Stimulated activated CD8-positive, alpha-beta memory T cell treated with anti-CD3 and anti-CD28 coated beads, Interleukin-4, amount 100 ng/mL, for 24 hours (primary cell): ENCODE measurements at regions not wholly inside any gene's neighbourhood (a gene's known extent, or its start where the extent isn't known, plus 50 kb on each side); places are given as distances from the start of the nearest gene placed in this dataset.

Experiments
- DNase-seq: peaks from one replicate; pipeline ENCODE4 v3.0.0-alpha.2; 2020; ENCODE audit warnings: low read depth

DNA sequence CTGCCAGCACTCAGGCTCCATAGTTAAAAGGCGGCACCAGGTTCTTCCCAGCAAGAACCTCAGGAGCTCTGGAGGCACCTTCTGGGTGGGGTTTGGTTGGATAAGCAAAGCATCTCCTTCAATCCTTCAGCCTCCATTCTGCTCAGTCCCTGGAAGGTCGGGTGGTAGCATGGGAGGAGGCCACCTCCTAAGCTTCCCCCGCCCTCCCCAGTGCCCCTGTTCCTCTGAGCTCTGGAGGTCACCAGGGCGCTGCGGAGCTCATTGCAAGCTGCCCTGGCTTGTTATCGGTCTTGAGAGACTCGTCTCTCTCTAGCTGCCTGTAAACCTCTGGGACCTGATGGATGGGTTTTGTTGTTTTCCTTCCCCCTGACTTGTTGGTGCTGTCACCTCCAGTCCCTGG, 124.8 kb downstream of the RPLP1 start:
- no peak for DNase-seq

DNA sequence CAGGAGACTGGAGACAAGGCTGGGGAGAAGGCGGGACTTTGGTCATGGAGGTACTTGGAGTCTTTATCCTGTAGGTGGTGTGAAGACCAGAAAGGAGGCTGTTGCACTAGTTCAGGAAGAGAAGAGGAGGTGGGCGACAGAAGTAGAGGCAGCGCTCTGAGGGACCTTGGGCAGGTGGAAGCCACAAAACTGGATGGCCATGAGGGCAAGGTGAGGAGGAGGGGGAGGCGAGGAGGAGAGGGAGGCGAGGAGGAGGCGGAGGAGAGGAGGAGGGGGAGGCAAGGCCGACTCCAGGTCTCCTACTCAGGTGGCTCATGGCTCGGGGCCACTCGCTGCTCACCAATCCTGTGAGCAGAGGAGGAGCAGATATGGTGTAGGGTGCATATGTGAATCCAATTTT, 125.6 kb downstream of the RPLP1 start:
- DNase-seq: no peak

DNA sequence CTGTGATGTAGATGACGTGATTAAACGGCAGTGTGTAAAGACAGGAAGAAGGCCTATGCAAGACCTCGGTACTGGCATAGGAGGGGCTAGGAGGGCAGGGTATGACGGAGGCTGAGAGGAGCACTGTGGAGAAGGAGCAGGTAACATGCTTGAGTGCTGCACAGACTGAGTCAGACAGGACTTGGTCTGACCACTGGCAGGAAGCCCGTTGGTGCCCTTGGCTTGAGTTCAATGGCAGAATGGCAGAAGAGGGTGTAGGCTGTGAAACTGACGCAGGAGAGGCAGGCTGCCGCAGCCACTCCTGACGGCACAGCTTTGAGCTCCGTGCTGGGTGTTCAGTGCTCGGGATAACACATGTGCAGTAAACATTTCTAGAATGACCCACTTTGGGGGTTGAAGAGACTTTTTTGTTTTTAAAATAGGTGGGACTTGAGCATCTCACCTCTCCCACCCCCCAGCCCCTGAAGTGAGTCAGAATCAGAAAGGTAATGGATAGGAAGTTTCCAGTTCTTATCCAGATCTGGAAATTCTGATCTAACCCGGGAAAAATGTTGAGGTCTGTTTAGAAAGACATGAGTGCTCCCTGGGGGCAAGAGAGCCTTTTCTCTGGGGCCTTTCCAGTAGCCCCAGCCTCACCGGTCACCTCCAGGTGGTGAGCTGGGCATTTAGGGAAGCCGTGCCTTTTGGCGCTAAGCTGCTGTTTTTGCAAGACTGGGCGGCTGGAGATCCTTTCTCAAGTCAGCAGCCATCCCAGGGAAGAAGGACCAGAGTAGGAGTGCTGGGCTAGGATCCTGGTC, 126.4 kb downstream of the RPLP1 start:
- DNase-seq: no peak

DNA sequence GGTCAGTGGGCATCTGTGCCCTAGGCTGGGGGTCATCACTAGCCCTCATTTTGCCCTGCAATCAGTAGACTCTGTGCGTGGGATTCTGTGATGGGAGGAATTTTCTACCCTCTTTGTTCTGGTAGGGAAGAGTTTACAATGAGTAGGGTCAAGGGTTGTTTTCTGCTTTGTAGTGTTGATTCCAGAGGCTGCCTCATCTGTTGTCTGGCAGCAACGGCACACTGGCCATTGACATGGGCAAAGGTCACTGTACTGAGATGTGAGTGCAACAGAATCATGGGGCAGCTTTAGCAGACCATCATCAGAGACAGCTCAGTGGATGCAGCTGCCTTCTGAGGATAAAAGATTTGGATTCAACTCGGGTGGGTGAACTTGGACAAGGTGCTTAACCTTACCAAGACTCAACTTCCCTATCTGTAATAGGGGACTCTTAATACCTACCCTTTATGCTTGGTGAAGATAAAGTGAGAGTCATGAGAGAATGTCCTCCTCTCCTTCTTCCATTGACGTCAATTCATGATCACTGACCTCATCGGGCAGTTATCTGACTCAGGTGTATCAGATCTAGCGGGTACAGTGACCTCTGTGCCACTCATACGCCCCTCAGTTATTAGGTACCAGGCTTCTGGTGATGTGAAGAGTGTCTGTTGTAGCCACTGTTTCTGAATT, 127.5 kb downstream of the RPLP1 start:
- no peak for DNase-seq

DNA sequence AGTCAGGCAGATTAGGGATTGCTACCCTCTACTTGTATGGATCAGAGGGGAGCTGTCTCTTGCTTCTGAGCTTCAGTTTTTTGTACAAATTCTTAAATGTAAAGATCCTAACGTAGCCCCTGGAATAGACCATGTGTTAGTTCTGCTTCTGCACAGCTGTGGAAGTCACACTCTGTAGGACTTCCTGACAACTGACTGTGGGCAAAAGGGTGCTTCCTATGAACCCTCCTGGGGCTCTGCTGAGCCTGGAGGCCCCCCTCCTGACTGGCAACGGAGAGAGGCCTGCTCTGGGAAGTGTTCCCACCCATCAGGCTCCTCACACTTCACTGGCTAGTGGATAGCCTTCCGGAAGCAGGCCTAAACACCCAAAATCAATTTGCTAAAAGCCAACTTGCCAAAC, 131.0 kb downstream of the RPLP1 start:
- DNase-seq: no peak

DNA sequence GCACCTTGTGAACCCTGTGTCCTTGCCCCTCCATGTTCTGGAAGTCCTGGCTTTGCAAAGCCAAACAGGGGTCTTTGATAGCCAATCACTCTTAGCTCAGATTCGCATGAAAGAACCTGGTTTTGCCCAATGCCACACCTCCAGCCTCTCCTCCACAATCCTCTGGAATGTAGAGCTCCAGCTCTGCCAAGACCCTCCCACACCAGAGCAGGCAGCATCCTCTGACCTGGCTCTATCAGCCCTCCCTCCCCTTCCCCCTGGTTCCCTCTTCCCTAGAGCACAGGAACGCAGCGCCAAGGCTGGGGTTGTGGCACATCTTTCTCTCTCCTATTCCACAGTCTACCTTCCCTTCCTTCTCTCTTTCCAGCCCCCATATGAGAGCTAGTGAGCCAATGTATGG, 133.3 kb downstream of the RPLP1 start:
- no peak for DNase-seq

DNA sequence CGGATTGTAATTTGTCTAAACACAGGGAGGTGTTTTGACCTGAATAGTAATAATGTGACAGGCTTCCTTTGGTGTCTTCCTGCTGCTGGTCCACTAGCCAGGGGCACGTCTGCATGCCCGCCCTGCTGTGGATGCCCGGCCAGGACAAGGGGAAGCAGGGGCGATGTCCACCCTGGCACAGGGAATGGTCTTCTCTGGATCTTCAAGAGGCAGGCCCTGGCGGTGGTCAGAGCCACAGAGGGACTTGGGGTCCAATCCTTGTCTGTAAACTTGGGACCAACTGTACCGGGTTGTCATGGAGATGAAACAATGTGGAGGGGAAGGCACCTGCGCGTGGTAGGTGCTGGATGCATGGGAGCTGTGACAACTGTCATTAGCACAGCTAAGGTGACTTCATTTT, 134.1 kb downstream of the RPLP1 start:
- no peak for DNase-seq

DNA sequence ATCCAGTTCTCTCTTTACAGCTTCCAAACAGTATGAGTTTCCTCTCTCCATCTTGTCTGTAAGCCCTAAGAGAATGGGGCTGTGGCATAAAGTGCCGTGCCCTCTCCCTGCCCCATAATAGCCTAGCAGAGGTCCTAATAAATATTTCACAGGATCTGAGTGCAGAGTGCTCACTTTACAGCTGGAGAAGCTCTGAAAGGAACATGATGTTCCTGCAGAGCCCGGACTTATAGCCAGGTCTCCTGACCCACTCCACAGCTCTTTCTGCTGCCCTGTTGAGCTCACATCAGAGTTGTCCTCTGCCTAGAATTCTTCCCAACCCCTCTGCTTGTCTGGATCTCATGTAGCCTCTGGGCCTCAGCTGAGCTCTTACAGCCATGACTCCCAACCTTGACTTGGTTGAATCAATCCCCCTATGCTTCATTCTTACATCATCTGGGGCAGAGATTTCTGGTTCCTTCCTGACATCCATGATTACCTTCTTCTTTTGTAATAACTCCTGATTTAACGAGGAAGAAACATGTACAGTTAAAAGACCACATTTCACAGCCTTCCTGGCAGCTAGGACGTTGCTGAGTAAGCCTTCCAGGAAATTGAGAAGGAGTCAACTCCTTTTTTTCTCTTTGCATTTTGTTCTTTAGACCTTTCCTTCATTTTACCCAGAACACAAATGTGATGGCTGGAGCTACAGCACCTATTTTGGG, 135.3 kb downstream of the RPLP1 start:
- DNase-seq: no peak

DNA sequence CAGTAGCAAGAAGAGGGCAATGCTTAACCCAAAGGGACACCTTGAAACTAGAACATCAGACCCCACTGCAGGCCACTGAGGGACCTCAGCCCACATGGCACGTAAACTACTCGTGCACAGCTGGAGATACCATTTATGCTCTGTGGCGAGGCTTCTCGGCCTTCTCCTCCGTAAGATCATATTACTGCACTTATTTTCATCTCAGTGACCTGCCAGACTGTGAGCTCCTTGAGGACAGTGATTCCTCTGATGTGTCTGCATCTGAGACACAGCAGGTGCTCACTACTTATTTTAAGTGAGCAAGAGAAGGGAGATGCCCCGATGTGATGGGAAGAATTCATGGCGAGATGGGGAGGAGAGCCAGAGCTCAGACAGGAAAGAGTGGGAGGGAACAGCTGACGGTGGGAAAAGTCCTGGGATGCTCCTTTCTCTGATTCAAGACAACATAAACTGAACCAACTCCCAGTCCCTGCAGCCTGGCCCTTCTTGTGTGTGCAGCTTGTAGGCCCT, 137.6 kb downstream of the RPLP1 start:
- no peak for DNase-seq

DNA sequence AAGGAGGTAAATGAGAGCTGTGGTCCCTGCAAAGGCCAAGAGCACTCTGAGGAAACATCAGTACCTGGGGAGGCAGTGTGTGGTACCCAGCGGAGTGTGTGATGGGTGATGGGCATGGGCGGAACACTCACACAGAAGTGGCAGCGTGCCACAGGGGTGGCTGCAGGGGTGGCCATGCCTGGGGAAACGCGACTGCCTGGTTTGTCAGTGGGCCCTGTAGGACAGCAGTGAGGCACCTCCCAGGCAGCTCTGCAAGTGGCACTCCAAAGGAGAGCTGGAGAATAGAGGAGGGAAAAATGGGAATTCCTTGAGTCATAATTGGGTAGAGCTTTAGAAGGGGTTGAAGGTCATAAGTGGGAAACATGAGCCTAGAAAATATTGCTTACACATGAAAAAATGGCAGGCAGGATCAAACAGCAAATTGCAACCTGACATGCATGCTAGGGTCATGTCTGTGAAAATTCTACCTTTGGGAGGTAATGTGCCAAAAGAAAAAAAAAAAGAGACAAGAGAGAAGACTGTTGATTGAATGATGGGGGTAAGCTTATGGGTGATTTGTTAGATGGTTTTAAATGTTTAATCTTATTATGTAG, 138.4 kb downstream of the RPLP1 start:
- no peak for DNase-seq

DNA sequence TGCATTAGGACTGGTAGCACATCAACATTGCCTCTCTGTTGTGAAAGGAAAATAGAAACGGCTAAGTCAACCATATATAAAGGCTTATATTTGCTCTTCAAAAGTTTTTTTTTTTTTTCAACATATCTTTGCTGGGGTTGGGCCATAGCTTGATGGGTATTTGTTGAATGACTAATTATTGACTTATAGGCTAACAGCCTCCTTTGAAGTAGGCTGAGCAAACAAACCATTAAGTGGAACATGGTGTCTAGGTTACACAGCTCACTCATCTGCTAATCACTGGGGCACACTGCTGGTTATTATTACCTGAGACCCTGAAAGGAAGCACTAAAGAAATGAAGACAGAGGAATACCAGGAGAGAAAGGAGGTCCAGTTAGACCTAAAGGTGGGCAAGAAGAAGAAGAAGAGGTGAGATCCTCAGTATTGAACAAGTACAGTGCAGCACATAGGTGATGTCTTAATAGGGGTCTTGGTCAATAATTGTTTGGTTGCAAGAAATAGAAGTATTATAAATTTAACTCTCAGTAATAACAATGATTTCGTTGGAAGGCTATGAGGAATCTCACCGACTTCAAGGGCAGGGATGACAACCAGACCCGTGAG, 139.4 kb downstream of the RPLP1 start:
- DNase-seq: no peak

DNA sequence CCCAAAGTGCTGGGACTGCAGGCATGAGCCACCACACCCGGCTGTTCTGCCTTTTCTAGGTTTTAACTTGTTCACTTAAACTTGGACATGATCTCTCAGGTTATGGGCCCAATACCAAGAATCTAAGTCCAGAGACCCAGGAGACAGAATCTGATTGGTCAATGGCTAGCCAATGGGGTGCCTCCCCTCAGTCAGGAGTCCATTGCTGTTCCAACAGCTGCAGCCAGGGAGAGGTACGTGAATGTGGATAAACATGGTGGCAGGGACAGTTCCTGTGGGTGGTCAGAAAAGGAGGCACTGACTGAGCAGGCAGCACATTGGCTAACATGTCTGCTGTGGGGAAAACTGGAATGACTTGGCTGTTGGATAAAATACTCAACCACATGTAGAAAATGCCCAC, 140.3 kb downstream of the RPLP1 start:
- no peak for DNase-seq

DNA sequence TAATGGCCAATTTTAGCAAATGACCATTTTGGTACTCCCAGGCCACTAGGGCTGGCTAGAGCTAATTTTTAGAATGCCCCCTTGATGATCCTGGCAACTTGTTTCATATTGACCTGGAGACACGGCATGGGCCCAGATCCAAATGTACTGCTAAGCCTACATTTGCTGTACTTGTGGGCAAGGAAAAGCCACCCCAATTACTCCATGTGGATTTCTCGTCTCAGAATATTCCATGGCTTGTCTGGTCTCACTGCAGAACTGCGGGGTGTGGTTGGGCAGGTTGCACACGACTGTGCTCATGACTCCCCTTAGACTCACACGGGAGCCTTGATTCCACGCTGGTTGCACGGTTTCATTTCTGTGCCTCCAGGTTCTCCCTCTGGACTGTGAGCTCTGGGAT, 140.9 kb downstream of the RPLP1 start:
- DNase-seq: no peak

DNA sequence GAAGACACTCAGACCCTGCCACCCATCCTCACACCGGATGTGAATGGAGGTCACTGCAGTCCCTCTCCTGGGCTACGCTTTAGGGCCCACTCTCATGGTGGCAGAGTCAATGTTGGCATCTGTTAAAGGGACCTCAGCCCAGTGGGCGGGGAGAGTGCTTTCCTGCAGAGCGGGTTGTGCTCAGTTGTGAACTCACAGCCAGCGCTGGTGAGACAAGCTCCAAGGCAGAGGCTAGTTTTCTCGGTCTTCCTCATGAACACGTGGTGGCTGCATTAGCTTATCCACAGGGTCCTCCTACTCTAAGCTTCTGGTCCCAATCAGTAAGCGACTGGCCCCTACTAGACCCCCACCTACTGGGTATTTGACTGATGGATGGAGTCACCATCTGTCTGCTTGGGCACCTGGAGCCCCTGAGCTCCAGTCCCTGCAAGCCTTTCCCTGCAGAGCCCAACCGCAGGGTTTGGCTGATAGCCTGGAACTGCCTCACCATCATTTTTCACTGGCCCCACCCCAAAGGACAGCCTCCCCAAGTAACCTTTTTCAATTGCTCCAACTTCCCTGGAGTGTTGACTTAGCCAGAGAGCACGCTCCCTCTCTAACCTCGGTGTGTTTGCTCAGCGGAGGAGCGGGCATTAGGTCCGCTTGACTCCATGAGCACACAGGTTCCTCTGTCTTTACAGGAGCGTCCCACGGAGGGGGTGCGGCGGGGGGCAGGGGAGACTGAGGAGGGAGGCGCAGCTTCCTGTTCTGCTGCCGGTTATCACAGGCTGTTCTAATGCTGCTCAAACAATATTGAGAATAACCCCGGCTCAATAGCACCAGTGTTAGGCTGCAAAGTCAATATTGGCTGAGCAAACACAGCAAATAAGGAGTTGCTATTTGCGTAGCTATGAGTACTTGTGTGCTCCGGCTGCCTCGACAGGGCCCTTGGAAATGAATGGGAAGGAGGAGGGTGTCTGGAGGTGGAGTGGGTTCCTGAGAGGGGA, 141.7 kb downstream of the RPLP1 start:
- no peak for DNase-seq

DNA sequence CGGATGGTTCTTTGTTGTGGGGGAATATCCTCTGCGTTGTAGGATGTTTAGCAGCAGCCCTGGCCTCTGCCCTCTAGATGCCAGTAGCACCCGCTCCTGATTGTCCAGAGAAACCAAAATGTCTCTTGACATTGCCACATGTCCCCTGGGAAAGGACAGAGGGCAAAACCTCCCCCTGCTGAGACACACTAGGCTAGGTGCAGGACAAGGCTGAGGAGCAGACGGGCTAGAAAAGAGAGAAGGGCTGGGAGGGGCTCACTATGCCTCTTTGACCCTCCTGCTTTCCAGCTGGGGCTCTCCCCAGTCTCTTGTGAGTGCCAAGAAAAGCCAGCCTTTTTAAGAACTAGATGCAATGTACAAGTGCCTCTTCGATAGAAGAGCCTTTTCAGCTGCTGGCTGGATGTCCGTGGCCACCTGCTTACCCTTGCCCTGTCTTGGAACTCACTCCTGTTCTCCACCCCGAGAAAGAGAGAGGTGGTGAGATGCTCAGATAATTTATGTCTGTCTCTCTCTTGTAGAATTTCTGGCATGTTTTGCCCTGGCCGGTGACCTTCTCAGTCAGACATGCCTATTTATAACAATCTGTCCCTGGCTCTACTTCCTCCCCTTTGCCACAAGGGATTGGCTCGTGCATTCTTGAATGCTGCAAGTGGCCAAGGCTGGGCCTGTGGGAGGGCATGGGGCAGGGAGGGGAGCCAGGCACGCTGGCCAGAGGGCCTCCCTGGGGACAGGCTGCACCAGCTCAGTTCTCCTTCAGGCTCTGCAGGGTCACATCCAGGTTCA, 142.6 kb downstream of the RPLP1 start:
- DNase-seq: no peak

DNA sequence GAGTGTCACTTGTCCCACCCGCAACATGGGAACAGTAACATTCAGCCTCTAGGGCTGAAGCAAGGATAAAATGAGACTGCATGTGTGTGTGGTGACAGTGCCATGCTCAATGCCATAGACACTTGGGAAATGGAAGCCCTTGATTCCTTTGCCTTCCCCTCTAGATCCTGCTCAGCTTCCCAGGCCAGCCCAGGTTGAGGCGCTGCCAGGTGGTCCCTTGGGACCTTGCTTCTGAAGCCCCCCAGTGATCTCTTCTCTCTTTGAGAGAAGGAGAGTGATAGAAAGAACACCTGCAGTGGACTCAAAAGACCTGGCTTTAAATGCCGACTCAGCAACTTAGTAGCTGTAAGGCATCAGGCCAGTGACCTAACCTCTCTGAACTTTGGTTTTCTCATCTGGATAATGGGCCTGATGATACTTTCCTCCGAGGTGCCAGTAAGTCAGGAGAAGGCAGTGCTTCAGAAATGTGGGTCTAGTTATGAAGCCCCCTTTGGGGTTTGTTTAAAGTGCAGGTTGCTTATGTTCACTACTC, 144.5 kb downstream of the RPLP1 start:
- no peak for DNase-seq

DNA sequence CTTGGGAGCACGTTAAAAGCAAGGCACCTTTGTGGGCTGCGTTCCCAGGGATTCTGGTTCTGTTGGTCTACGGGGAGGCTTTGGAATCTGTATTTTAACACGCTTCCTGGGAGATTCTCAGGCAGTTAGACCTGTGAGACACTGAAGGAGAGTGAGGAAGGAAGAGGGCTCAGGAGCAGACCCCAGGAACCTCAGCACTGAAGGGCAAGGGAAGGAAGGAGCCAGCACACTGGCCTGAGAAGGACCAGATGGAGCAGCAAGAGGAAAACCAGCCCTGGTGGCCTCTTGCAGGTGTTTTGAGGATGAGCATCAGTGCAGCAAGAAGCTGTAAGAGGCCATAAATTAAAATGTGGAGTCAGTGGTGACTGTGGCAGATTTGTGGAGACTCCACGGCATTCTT, 146.7 kb downstream of the RPLP1 start:
- no peak for DNase-seq

DNA sequence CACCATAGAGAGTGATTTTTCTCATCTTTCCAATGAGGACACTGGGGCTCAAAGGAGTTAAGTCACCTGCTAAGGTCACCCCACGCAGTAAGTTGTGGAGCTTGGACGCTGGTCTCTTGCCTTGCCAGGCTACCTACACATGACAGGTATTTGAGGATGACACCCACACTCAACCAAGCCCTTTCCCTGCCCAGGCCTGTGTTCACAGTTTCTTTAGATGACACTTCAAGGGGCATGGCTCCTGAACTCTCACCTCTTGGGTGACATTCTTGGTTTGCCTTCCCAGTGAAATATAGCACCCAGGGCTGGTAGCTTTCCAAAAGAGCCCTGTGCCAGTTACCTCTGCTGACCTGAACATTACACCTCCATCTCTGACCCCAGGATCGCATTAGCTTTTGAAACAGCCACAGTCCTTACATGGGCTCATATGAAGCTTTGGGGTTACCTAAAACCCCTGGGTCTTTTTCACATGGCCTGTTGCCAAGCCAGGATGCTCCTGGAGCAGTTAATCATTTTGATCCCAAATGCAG, 148.0 kb downstream of the RPLP1 start:
- DNase-seq: no peak

DNA sequence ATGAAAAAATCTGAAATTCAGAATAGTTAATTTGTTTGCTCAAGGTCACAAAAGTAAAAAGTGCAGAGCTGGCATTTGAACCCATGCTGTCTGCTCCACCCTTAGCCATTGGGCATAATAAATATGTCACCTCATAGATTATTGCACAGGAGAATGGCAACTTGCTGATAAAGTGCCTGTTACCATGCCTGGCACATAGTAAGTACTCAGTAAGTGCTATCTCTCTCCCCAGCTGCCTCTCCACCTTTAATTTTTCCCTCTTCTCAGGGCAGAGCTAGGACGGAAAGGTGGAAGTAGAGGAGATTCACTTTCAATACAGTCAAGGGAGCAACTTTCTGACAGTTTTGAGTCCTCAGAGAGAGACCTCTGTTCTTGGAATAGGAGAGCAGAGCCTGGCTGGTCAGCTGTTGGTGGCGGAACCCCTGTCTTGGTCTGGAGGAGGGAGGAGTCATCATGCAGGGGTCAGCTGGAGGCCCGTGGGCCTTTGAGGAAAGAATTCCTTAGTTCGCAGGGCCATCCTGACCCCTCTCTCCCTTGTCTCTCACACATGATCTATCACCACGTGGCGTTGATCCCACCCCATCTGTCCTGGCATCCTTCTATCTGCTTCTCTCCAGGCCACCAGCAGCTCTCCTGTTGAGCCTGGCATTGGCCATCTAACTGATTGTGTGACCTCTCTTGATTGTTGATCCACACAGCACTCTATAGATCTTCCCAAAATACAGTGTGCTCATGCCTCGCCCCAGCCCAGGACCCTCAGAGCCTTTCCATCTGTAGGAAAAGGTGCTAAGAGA, 149.3 kb downstream of the RPLP1 start:
- DNase-seq: no peak
